H9 (cell line): ENCODE measurements at regions not wholly inside any gene's neighbourhood (a gene's known extent, or its start where the extent isn't known, plus 50 kb on each side); places are given as distances from the start of the nearest gene placed in this dataset.

ENCODE experiments used
- DNase-seq: peaks from one replicate; pipeline ENCODE4 v3.0.0-alpha.2; 2017
- H2AFZ ChIP-seq: one replicate; pipeline ENCODE4 v1.6.1; 2013; ENCODE audit warnings: mild to moderate bottlenecking, low read length, control low read depth, moderate library complexity
- H2AK5ac ChIP-seq: 2 replicates; pipeline ENCODE4 v1.6.1; 2013; ENCODE audit warnings: low read length, control low read depth, mixed read lengths; ENCODE audit not compliant: insufficient read length
- H2BK120ac ChIP-seq: one replicate; pipeline ENCODE4 v1.6.1; 2013; ENCODE audit warnings: low read depth, mild to moderate bottlenecking, low read length, control low read depth, inconsistent platforms; ENCODE audit not compliant: poor library complexity, severe bottlenecking
- H2BK12ac ChIP-seq: 2 replicates; pipeline ENCODE4 v1.6.1; 2013; ENCODE audit warnings: low read length, control low read depth, mixed read lengths, low read depth; ENCODE audit not compliant: insufficient read length
- H2BK15ac ChIP-seq: 2 replicates; pipeline ENCODE4 v1.6.1; 2013; ENCODE audit warnings: low read depth, low read length, control low read depth
- H2BK20ac ChIP-seq: one replicate; pipeline ENCODE4 v1.6.1; 2013; ENCODE audit warnings: low read depth, mild to moderate bottlenecking, low read length, control low read depth, inconsistent platforms; ENCODE audit not compliant: poor library complexity, severe bottlenecking
- H2BK5ac ChIP-seq: 2 replicates; pipeline ENCODE4 v1.6.1; 2013; ENCODE audit warnings: low read length, control low read depth, mixed read lengths; ENCODE audit not compliant: insufficient read length
- H3K14ac ChIP-seq: 2 replicates; pipeline ENCODE4 v1.6.1; 2013; ENCODE audit warnings: low read length, control low read depth; ENCODE audit not compliant: insufficient read depth
- H3K18ac ChIP-seq: 2 replicates; pipeline ENCODE4 v1.6.1; 2013; ENCODE audit warnings: low read depth, mild to moderate bottlenecking, mixed read lengths, low read length, control low read depth; ENCODE audit not compliant: insufficient read length
- H3K23ac ChIP-seq: 2 replicates; pipeline ENCODE4 v1.6.1; 2013; ENCODE audit warnings: low read length, control low read depth, mixed read lengths, low read depth; ENCODE audit not compliant: insufficient read length
- H3K23me2 ChIP-seq: 2 replicates; pipeline ENCODE4 v1.6.1; 2013; ENCODE audit warnings: low read depth, mild to moderate bottlenecking, mixed read lengths, low read length, control low read depth; ENCODE audit not compliant: insufficient read length, poor library complexity, severe bottlenecking
- H3K27ac ChIP-seq: 2 replicates; pipeline ENCODE4 v1.5.1; 2013; ENCODE audit warnings: low read length, control low read depth, mixed read lengths, low read depth; ENCODE audit not compliant: insufficient read length
- H3K27me3 ChIP-seq: 2 replicates; pipeline ENCODE4 v1.6.1; 2013; ENCODE audit warnings: low read length, control low read depth, inconsistent platforms; ENCODE audit not compliant: insufficient read depth
- H3K4ac ChIP-seq: 2 replicates; pipeline ENCODE4 v1.6.1; 2013; ENCODE audit warnings: low read depth, mild to moderate bottlenecking, control low read depth, inconsistent platforms, low read length, moderate library complexity
- H3K4me1 ChIP-seq: 2 replicates; pipeline ENCODE4 v1.6.1; 2013; ENCODE audit warnings: low read length, control low read depth, inconsistent platforms; ENCODE audit not compliant: insufficient read depth
- H3K4me2 ChIP-seq: 2 replicates; pipeline ENCODE4 v1.6.1; 2013; ENCODE audit warnings: low read length, control low read depth, mixed read lengths; ENCODE audit not compliant: insufficient read length, insufficient read depth
- H3K56ac ChIP-seq: 2 replicates; pipeline ENCODE4 v1.6.1; 2013; ENCODE audit warnings: low read depth, mild to moderate bottlenecking, mixed read lengths, low read length, control low read depth; ENCODE audit not compliant: insufficient read length
- H3K79me1 ChIP-seq: 2 replicates; pipeline ENCODE4 v1.6.1; 2013; ENCODE audit warnings: low read depth, mild to moderate bottlenecking, moderate library complexity, low read length, control low read depth, inconsistent platforms; ENCODE audit not compliant: insufficient read depth, poor library complexity, severe bottlenecking
- H3K79me2 ChIP-seq: 2 replicates; pipeline ENCODE4 v1.6.1; 2013; ENCODE audit warnings: low read length, control low read depth, inconsistent platforms; ENCODE audit not compliant: insufficient read depth
- H3K9ac ChIP-seq: 2 replicates; pipeline ENCODE4 v1.6.1; 2013; ENCODE audit warnings: low read length, control low read depth, mixed read lengths; ENCODE audit not compliant: insufficient read length; ENCODE audit errors: extremely low read depth
- H3K9me3 ChIP-seq: one replicate; pipeline ENCODE4 v1.6.1; 2013; ENCODE audit warnings: low read depth, low read length, inconsistent platforms; ENCODE audit not compliant: control insufficient read depth
- H3T11ph ChIP-seq: one replicate; pipeline ENCODE4 v1.6.1; 2013; ENCODE audit warnings: mild to moderate bottlenecking, low read length, control low read depth, inconsistent platforms
- H4K20me1 ChIP-seq: one replicate; pipeline ENCODE4 v1.6.1; 2013; ENCODE audit not compliant: control insufficient read depth, insufficient read length, insufficient read depth
- H4K5ac ChIP-seq: 2 replicates; pipeline ENCODE4 v1.6.1; 2013; ENCODE audit warnings: low read depth, mild to moderate bottlenecking, mixed read lengths, low read length, control low read depth; ENCODE audit not compliant: insufficient read length
- H4K8ac ChIP-seq: replicated peaks from 2 replicates; pipeline ENCODE4 v1.6.1; 2013; ENCODE audit warnings: low read length, control low read depth, mixed read lengths, low read depth; ENCODE audit not compliant: insufficient read length
- H4K91ac ChIP-seq: 2 replicates; pipeline ENCODE4 v1.6.1; 2013; ENCODE audit warnings: low read depth, mild to moderate bottlenecking, moderate library complexity, mixed read lengths, low read length, control low read depth; ENCODE audit not compliant: insufficient read length
- H3K27ac Mint-ChIP-seq, 3 experiments: 2 replicates in 2 of 3; 3 replicates in 1 of 3; pipeline ENCODE4 v1.8.0; 2020 to 2021; ENCODE audit warnings: mixed read lengths in 3 of 3, mild to moderate bottlenecking in 1 of 3, moderate library complexity in 1 of 3
- H3K27me3 Mint-ChIP-seq: 2 replicates; pipeline ENCODE4 v1.8.0; 2021; ENCODE audit warnings: low read depth, mild to moderate bottlenecking, moderate library complexity, mixed read lengths
- H3K36me3 Mint-ChIP-seq, 3 experiments: 2 replicates in 2 of 3; 3 replicates in 1 of 3; pipeline ENCODE4 v1.8.0; 2020 to 2021; ENCODE audit warnings: low read depth in 3 of 3, mixed read lengths in 3 of 3; ENCODE audit not compliant: insufficient read depth in 1 of 3
- H3K4me1 Mint-ChIP-seq, 2 experiments: 2 replicates each; pipeline ENCODE4 v1.8.0; 2020; ENCODE audit warnings: mixed read lengths in 2 of 2
- H3K4me3 Mint-ChIP-seq, 2 experiments: 2 replicates in 1 of 2; 3 replicates in 1 of 2; pipeline ENCODE4 v1.8.0; 2020 to 2021; ENCODE audit warnings: mild to moderate bottlenecking in 2 of 2, mixed read lengths in 2 of 2, moderate library complexity in 1 of 2
- H3K9me3 Mint-ChIP-seq, 2 experiments: 2 replicates in 1 of 2; 3 replicates in 1 of 2; pipeline ENCODE4 v1.8.0; 2020; ENCODE audit warnings: mild to moderate bottlenecking in 2 of 2, mixed read lengths in 2 of 2, moderate library complexity in 1 of 2
- WGBS: extraction: QIAGEN DNeasy Blood & Tissue Kit; methylation state at CpG from one replicate; pipeline ENCODE4 v1.1.7; 2013; ENCODE audit warnings: missing lambda C conversion rate, low lambda C conversion rate, mixed read lengths; ENCODE audit not compliant: insufficient read length; ENCODE audit errors: extremely low coverage; 5-methylcytosine and 5-hydroxymethylcytosine counted together
- TF ChIP-seq, protein P1 (sequence below): fragments of 200-600 bp; sonication (generic); conservative IDR thresholded peaks from 3 replicates; pipeline ENCODE4 v1.8.0; 2021; ENCODE audit warnings: antibody characterized with exemption, mild to moderate bottlenecking

DNA sequence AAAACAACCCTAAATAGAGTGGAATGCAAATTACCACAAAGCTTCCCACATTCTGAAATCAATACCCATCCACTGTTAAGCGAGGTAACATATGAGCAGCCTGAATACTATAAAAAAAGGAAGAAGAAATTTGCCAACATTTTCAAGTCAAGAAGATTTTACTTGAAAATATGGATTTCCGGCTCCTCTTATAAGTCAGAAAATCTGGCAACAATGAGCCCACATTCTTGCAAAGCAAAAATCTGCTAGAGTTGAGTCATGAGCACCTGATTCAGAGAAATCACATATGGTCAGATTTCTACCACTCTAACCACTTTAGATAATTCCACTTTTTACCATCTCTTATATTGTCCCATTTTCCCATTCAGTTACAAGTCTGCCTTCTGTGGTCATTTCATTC is 395.7 kb downstream of the DTHD1 start:
- H2BK12ac ChIP-seq: no peak overlapping the region
- no peak overlapping the region for H3T11ph ChIP-seq
- H2BK120ac ChIP-seq: no peak overlapping the region
- no peak overlapping the region for H3K9ac ChIP-seq
- peaks cover 11 to 13% of the 10 kb centered on the region in 2 experiments; a peak in 3 of 4 replicates for H3K4me1 Mint-ChIP-seq
- H2BK5ac ChIP-seq: no peak overlapping the region
- no peak overlapping the region for H3K23ac ChIP-seq
- no peaks in the 10 kb centered on the region for H3K79me1 ChIP-seq
- no peak overlapping the region for H3K4me2 ChIP-seq
- H3K56ac ChIP-seq: no peak overlapping the region
- no peak overlapping the region for H3K18ac ChIP-seq
- H2BK15ac ChIP-seq: no peak overlapping the region
- H3K9me3 Mint-ChIP-seq: peaks cover 0 to 3% of the 10 kb centered on the region in 2 experiments; a peak in 1 of 5 replicates
- H3K14ac ChIP-seq: no peak overlapping the region
- H4K5ac ChIP-seq: no peak overlapping the region
- H3K23me2 ChIP-seq: no peaks in the 10 kb centered on the region
- H3K4me1 ChIP-seq: no peaks in the 10 kb centered on the region
- H4K20me1 ChIP-seq: no peaks in the 10 kb centered on the region
- no peak overlapping the region for H4K8ac ChIP-seq
- no peak overlapping the region for H3K27ac Mint-ChIP-seq
- no peak overlapping the region for H2AFZ ChIP-seq
- H3K36me3 Mint-ChIP-seq: no peaks in the 10 kb centered on the region; a peak in 1 of 7 replicates
- no peak overlapping the region for H4K91ac ChIP-seq
- H3K27me3 ChIP-seq: no peaks in the 10 kb centered on the region
- no peaks in the 10 kb centered on the region for H3K79me2 ChIP-seq
- WGBS: no CpG with 5 or more reads among the region's 2 CpGs
- H3K4me3 Mint-ChIP-seq: no peak overlapping the region
- H3K27ac ChIP-seq: no peak overlapping the region
- no peaks in the 10 kb centered on the region; the same call in 1 of the 2 replicates for H3K27me3 Mint-ChIP-seq
- TF ChIP-seq, protein P1, sequence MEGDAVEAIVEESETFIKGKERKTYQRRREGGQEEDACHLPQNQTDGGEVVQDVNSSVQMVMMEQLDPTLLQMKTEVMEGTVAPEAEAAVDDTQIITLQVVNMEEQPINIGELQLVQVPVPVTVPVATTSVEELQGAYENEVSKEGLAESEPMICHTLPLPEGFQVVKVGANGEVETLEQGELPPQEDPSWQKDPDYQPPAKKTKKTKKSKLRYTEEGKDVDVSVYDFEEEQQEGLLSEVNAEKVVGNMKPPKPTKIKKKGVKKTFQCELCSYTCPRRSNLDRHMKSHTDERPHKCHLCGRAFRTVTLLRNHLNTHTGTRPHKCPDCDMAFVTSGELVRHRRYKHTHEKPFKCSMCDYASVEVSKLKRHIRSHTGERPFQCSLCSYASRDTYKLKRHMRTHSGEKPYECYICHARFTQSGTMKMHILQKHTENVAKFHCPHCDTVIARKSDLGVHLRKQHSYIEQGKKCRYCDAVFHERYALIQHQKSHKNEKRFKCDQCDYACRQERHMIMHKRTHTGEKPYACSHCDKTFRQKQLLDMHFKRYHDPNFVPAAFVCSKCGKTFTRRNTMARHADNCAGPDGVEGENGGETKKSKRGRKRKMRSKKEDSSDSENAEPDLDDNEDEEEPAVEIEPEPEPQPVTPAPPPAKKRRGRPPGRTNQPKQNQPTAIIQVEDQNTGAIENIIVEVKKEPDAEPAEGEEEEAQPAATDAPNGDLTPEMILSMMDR: no peak
- H2AK5ac ChIP-seq: no peak overlapping the region
- no peak overlapping the region for H3K4ac ChIP-seq
- H3K9me3 ChIP-seq: no peaks in the 10 kb centered on the region
- no peak for DNase-seq
- no peak overlapping the region for H2BK20ac ChIP-seq
